ENCODE measurements at regions not wholly inside any gene's neighbourhood (a gene's known extent, or its start where the extent isn't known, plus 50 kb on each side); places are given as distances from the start of the nearest gene placed in this dataset.

DNA sequence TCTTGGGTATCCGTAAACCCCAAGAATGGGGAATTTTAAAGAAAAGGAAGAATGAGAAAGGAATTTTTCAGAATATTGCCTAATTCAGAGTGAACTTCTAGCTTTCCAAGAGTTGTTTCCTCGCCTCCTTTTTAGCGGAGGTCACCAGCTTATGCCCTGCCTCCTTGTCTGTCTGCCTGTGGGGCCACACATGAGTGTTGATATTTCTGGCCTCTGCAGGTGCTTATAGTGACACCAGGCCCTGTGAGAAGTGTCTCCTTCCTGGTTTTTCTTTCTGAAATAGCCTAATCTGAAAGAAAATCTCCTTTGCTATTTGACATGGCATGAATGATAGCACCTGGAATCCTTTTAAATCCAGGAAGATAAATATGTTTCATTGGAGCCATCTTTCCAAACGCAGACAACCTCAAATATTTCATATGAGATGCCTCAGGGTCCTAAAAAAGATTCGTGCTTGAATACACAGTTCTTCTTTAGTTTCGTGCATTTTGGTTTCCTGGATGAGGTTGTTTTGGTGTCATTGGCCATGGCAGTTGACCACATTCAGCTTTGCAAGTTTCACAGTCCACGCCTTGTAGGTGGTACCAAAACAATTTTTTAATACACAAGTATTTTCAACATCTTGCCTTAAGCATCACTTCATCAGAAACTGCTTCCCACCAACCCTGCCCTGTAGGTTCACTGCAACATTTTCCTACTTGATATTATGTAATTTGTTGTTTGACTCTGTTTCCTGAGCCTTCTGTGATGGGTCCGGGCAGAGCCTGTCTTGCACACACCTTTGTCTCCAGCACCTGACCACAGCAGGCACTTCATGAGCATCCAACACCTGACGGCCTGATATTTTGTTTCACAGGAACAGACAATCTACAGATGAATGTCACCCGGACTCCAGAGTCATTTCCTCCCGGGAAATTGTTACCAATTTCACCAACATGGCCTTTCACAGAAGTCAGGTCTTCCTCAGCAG, 159.4 kb downstream of the C11orf91 start:
- DNase-seq (ENCODE audit: low read depth), result no peak
- TF ChIP-seq, protein P1, sequence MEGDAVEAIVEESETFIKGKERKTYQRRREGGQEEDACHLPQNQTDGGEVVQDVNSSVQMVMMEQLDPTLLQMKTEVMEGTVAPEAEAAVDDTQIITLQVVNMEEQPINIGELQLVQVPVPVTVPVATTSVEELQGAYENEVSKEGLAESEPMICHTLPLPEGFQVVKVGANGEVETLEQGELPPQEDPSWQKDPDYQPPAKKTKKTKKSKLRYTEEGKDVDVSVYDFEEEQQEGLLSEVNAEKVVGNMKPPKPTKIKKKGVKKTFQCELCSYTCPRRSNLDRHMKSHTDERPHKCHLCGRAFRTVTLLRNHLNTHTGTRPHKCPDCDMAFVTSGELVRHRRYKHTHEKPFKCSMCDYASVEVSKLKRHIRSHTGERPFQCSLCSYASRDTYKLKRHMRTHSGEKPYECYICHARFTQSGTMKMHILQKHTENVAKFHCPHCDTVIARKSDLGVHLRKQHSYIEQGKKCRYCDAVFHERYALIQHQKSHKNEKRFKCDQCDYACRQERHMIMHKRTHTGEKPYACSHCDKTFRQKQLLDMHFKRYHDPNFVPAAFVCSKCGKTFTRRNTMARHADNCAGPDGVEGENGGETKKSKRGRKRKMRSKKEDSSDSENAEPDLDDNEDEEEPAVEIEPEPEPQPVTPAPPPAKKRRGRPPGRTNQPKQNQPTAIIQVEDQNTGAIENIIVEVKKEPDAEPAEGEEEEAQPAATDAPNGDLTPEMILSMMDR (IDR thresholded peaks at IDR 0.05; ENCODE audit: low read depth, low read length), result no peak
- H3K4me3 ChIP-seq (ENCODE audit: low read depth, low read length), result no peak overlapping the region

DNA sequence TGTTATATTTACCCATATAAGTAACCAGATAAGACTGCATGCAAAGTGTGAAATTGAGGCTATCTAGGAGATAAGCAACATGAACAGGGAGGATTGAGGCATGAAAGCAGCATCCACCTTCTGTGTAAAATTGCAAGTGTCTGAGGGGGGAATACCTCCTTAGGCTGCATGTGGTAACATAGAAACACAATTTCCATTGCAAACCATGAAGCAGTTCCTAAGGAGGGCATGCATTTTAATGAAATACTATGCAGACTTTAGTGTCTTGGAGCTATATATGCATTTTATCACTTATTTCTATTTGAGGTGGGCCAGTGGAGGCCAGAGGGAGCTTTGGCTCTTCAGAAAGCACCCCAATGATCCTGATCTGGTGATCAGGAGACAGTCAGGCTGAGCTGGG, 160.2 kb downstream of the C11orf91 start:
- TF ChIP-seq, protein P1 (IDR thresholded peaks at IDR 0.05; ENCODE audit: low read depth, low read length), result no peak
- TF ChIP-seq, protein P2, sequence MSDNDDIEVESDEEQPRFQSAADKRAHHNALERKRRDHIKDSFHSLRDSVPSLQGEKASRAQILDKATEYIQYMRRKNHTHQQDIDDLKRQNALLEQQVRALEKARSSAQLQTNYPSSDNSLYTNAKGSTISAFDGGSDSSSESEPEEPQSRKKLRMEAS (IDR thresholded peaks at IDR 0.05; ENCODE audit: low read depth, low read length), result no peak
- TF ChIP-seq MYC (IDR thresholded peaks at IDR 0.05; ENCODE audit: low read depth, low read length), result no peak
- no peak for TF ChIP-seq POLR2A (IDR thresholded peaks at IDR 0.05; ENCODE audit: extremely low read depth, insufficient read length)
- H3K4me3 ChIP-seq (ENCODE audit: low read depth, low read length), result no peak overlapping the region
- no peak for DNase-seq (ENCODE audit: low read depth)

DNA sequence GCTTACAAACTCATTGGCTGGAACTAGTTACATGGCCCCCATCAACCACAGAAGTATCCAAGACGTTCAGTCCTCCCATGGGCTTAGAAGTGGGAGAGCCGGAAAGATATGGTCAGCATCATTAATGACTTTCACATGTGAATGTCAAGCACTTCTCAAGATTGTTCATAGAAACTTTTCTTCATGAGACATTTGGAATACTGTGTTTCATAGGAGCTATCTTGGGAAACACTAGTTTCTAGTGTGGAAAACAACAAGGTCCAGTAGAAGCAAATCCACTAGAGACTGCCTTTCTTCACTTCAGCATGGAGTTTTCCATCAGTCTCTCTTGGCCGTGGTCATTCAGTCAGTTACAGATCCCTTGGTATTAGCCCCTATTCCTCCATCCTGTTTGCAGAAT, 160.9 kb downstream of the C11orf91 start:
- DNase-seq (ENCODE audit: low read depth), result no peak
- no peak for TF ChIP-seq POLR2A (IDR thresholded peaks at IDR 0.05; ENCODE audit: extremely low read depth, insufficient read length)
- no peak for TF ChIP-seq MYC (IDR thresholded peaks at IDR 0.05; ENCODE audit: low read depth, low read length)
- TF ChIP-seq, protein P2 (IDR thresholded peaks at IDR 0.05; ENCODE audit: low read depth, low read length), result no peak
- TF ChIP-seq, protein P1 (IDR thresholded peaks at IDR 0.05; ENCODE audit: low read depth, low read length), result no peak
- no peak overlapping the region for H3K4me3 ChIP-seq (ENCODE audit: low read depth, low read length)

DNA sequence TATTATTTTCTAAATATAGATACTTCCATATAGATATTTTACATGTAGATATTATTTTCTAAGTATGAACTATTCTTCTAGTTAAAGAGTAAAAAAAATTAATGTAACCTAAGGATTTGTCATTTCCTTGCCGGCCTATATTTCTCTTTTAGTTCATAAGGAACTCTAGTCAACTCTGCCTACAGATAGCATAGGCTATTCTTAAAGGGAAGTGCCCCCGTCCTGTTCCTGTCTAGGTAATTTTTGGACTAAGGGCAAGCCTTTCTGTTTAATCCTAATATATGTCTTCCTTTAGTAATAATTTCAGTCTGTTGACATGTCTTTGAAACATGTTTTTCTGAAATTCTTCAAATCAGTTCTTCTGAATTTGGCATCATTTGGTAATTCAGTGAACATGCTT, 161.9 kb downstream of the C11orf91 start:
- H3K4me3 ChIP-seq (ENCODE audit: low read depth, low read length), result no peak overlapping the region
- no peak for DNase-seq (ENCODE audit: low read depth)
- no peak for TF ChIP-seq MYC (IDR thresholded peaks at IDR 0.05; ENCODE audit: low read depth, low read length)
- TF ChIP-seq, protein P2 (IDR thresholded peaks at IDR 0.05; ENCODE audit: low read depth, low read length), result no peak
- TF ChIP-seq, protein P1 (IDR thresholded peaks at IDR 0.05; ENCODE audit: low read depth, low read length), result no peak
- TF ChIP-seq POLR2A (IDR thresholded peaks at IDR 0.05; ENCODE audit: extremely low read depth, insufficient read length), result no peak

DNA sequence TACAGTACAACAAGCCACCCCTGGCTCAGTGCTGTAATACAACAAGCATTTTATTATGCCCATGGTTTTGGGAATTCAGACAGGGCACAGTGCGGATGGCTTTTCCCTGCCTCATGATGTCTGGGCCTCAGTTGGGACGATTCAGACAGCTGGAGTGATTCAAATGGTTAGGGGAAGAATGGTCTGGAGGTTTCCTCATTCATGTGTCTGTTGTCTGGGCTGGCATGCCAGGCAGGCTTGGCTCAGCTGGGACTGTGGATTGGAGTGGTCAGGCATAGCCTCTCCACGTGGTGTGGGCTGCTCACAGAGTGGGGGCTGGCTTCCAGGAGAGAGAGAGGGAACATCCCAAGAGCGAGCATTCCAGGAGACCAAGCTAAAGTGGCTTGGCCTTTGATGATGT, 164.4 kb downstream of the C11orf91 start:
- DNase-seq (ENCODE audit: low read depth), result no peak
- TF ChIP-seq, protein P1 (IDR thresholded peaks at IDR 0.05; ENCODE audit: low read depth, low read length), result no peak
- TF ChIP-seq, protein P2 (IDR thresholded peaks at IDR 0.05; ENCODE audit: low read depth, low read length), result no peak
- no peak for TF ChIP-seq POLR2A (IDR thresholded peaks at IDR 0.05; ENCODE audit: extremely low read depth, insufficient read length)
- TF ChIP-seq MYC (IDR thresholded peaks at IDR 0.05; ENCODE audit: low read depth, low read length), result no peak
- no peak overlapping the region for H3K4me3 ChIP-seq (ENCODE audit: low read depth, low read length)

All from NB4 (cell line).